ENCODE measurements at regions not wholly inside any gene's neighbourhood (a gene's known extent, or its start where the extent isn't known, plus 50 kb on each side); places are given as distances from the start of the nearest gene placed in this dataset.

DNA sequence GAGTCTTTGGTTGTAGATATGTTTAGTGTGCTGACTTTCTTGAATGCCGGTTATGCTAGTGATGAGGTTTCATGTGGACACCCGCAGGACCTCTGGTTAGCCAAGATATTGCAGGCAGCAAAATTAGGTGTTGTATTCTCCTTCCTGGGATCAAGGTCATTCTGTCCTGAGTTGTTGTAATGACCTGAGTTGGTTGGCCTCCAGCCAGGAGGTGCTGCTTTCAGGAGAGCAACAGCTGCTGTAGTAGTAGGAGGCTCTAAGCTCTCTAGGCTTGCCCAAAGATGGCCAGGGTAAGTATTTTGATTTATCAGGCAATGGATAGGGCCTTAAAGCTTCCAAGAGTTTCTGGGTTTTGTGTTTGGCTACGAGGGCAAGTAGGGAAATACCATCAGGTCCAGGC is 56.0 kb upstream of the BDKRB2 start:
- DNase-seq (no peak), ATAC-seq (ENCODE audit: poor library complexity) (no peak)
- intact Hi-C loops (cut with DNase I, micrococcal nuclease) = no loop called here
- peaks cover 6% of the 10 kb centered on the region for H3K27me3 Mint-ChIP-seq
- no peaks in the 10 kb centered on the region for H3K36me3 Mint-ChIP-seq (ENCODE audit: low read depth)
- POLR2A ChIA-PET = no interaction called here
- CTCF ChIA-PET = no interaction called here
- H3K9me3 ChIP-seq (ENCODE audit: control insufficient read depth in 1 of 2, insufficient read depth in 1 of 2, low read length in 2 of 2) = peaks cover 0 to 4% of the 10 kb centered on the region in 2 experiments
- no peaks in the 10 kb centered on the region for H3K4me1 ChIP-seq (ENCODE audit: insufficient read depth, low read length)
- no peak overlapping the region for H3K4me3 ChIP-seq (ENCODE audit: low read length)
- no peaks in the 10 kb centered on the region for H3K4me1 Mint-ChIP-seq (ENCODE audit: low read depth)
- H3K27ac Mint-ChIP-seq = no peak overlapping the region
- TF ChIP-seq CTCF (IDR thresholded peaks at IDR 0.05) = no peak
- H3K4me3 Mint-ChIP-seq = no peak overlapping the region
- peaks cover 3% of the 10 kb centered on the region for H3K9me3 Mint-ChIP-seq
- H3K27ac ChIP-seq (ENCODE audit: low read depth in 1 of 2, low read length in 2 of 2) = no peak overlapping the region
- no peaks in the 10 kb centered on the region for H3K27me3 ChIP-seq (ENCODE audit: control insufficient read depth in 1 of 2, insufficient read depth in 2 of 2, low read length in 2 of 2)
- no peaks in the 10 kb centered on the region for H3K36me3 ChIP-seq (ENCODE audit: insufficient read depth, low read length)

DNA sequence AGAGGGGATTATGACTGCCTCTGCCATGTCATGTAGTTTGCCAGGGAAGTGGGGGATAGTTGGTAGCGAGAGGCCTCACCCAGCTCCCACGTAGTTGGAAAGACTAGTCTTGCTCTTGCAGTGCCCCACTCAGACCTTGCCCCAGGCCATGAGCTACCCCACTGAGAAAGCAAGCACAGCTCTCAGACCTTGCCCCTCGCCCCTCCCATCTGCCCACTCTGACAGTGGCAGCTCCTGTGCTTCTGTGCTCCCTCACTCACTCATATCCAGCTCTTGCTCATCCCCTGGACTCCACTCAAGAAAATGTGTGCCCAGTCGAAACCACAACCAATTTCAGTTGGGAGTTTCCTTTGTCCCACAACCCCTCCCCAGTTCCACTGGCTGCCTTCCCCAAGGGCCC is 55.5 kb upstream of the BDKRB2 start:
- no peak overlapping the region for H3K27ac Mint-ChIP-seq
- intact Hi-C loops (cut with DNase I, micrococcal nuclease) = no loop called here
- Histone ChIP-seq H3K4me3 (ENCODE audit: low read length) (no peak overlapping the region), H3K36me3 (ENCODE audit: insufficient read depth, low read length) (no peaks in the 10 kb centered on the region), H3K4me1 (ENCODE audit: insufficient read depth, low read length) (no peaks in the 10 kb centered on the region), H3K9me3 (ENCODE audit: control insufficient read depth in 1 of 2, insufficient read depth in 1 of 2, low read length in 2 of 2) (peaks cover 0 to 4% of the 10 kb centered on the region in 2 experiments), H3K27ac (ENCODE audit: low read depth in 1 of 2, low read length in 2 of 2) (no peak overlapping the region), H3K27me3 (ENCODE audit: control insufficient read depth in 1 of 2, insufficient read depth in 2 of 2, low read length in 2 of 2) (no peaks in the 10 kb centered on the region)
- H3K4me1 Mint-ChIP-seq (ENCODE audit: low read depth) = no peaks in the 10 kb centered on the region
- peaks cover 3% of the 10 kb centered on the region for H3K9me3 Mint-ChIP-seq
- no peaks in the 10 kb centered on the region for H3K36me3 Mint-ChIP-seq (ENCODE audit: low read depth)
- H3K4me3 Mint-ChIP-seq = no peak overlapping the region
- POLR2A ChIA-PET = no interaction called here
- DNase-seq = no peak
- H3K27me3 Mint-ChIP-seq = peaks cover 4% of the 10 kb centered on the region
- ATAC-seq (ENCODE audit: poor library complexity) = no peak
- no peak for TF ChIP-seq CTCF (IDR thresholded peaks at IDR 0.05)
- CTCF ChIA-PET = no interaction called here

DNA sequence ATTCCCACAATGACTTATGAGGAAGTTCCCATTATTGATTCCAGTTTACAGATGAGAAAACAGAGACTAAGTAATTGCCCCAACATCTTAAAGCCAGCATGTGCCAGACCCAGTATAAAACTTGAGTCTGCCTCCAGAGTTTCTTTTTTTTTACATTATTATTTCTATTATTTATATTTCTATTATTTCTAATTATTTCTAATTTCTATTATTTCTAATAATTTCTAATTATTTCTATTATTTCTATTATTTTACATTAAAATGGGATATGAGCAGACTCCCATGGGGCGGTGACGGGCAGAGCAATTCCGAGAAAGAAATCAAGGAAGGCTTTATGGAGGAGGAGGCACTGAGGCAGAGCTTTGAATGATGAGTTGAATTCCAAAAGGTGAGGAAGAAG is 54.4 kb upstream of the BDKRB2 start:
- TF ChIP-seq CTCF (IDR thresholded peaks at IDR 0.05) = no peak
- H3K27ac ChIP-seq (ENCODE audit: low read depth in 1 of 2, low read length in 2 of 2) = no peak overlapping the region
- Mint-ChIP-seq H3K36me3 (ENCODE audit: low read depth) (no peaks in the 10 kb centered on the region), H3K9me3 (no peaks in the 10 kb centered on the region), H3K27me3 (no peaks in the 10 kb centered on the region), H3K27ac (no peak overlapping the region), H3K4me3 (no peak overlapping the region), H3K4me1 (ENCODE audit: low read depth) (no peaks in the 10 kb centered on the region)
- no peak for ATAC-seq (ENCODE audit: poor library complexity)
- H3K4me3 ChIP-seq (ENCODE audit: low read length) = no peak overlapping the region
- H3K4me1 ChIP-seq (ENCODE audit: insufficient read depth, low read length) = no peaks in the 10 kb centered on the region
- H3K27me3 ChIP-seq (ENCODE audit: control insufficient read depth in 1 of 2, insufficient read depth in 2 of 2, low read length in 2 of 2) = no peaks in the 10 kb centered on the region
- POLR2A ChIA-PET = no interaction called here
- DNase-seq = no peak
- H3K9me3 ChIP-seq (ENCODE audit: control insufficient read depth in 1 of 2, insufficient read depth in 1 of 2, low read length in 2 of 2) = peaks cover 0 to 4% of the 10 kb centered on the region in 2 experiments
- CTCF ChIA-PET = no interaction called here
- intact Hi-C loops (cut with DNase I, micrococcal nuclease) = no loop called here
- H3K36me3 ChIP-seq (ENCODE audit: insufficient read depth, low read length) = no peaks in the 10 kb centered on the region
